Activated naive CD4-positive, alpha-beta T cell treated with anti-CD3 and anti-CD28 coated beads, Interleukin-2, amount 50 U/mL, for 24 hours (primary cell): ENCODE measurements at regions not wholly inside any gene's neighbourhood (a gene's known extent, or its start where the extent isn't known, plus 50 kb on each side); places are given as distances from the start of the nearest gene placed in this dataset.

Experiments
- H3K27ac Mint-ChIP-seq: one replicate; pipeline ENCODE4 v1.8.0; 2021; ENCODE audit warnings: mild to moderate bottlenecking, mixed read lengths
- H3K27me3 Mint-ChIP-seq: one replicate; pipeline ENCODE4 v1.8.0; 2021; ENCODE audit warnings: mixed read lengths
- H3K36me3 Mint-ChIP-seq: one replicate; pipeline ENCODE4 v1.8.0; 2021; ENCODE audit warnings: mixed read lengths
- H3K4me1 Mint-ChIP-seq: one replicate; pipeline ENCODE4 v1.8.0; 2021; ENCODE audit warnings: mixed read lengths
- H3K4me3 Mint-ChIP-seq: one replicate; pipeline ENCODE4 v1.8.0; 2021; ENCODE audit warnings: mild to moderate bottlenecking, mixed read lengths
- H3K9me3 Mint-ChIP-seq: one replicate; pipeline ENCODE4 v1.8.0; 2021; ENCODE audit warnings: mixed read lengths

DNA sequence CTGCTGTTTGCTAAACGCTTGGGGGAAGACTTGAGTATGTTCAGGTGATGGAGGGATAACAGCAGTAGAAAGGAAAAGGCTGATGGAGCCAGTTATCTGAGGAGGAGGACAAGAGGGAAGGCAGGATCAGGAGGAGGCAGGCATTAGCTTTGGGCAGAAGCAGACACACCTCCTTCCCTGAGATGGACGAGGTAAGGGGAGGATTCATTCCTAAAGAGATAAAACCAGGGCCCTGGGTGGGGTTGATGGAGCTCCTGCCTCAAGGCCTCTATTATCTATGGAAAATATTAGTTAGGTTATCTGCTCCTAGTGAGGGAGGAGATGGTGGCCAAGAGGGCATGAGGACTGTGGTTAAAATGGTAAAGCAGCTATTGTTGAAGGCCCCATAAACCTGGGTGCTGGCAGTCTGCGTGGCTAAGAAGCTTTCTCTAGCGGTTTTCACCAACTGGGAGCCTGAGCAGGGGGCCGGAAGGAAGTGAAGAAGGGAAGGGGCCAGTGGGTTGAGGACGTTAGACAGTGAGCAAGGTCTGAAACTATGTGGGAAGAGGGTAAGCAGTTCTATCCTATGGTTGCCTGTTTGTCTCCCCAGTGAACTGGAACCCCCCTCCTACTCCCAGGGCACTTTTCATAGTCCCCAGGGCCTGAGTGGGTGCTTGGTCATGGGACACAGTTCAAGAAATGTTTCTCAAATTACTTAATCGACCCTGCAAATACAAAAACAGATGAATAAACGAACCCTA, 56.6 kb upstream of the HK2 start:
- Mint-ChIP-seq H3K9me3 (no peaks in the 10 kb centered on the region), H3K36me3 (no peaks in the 10 kb centered on the region), H3K4me3 (no peak overlapping the region), H3K27me3 (no peaks in the 10 kb centered on the region), H3K4me1 (peaks cover 14% of the 10 kb centered on the region), H3K27ac (peak overlapping the region; percentile 12)

DNA sequence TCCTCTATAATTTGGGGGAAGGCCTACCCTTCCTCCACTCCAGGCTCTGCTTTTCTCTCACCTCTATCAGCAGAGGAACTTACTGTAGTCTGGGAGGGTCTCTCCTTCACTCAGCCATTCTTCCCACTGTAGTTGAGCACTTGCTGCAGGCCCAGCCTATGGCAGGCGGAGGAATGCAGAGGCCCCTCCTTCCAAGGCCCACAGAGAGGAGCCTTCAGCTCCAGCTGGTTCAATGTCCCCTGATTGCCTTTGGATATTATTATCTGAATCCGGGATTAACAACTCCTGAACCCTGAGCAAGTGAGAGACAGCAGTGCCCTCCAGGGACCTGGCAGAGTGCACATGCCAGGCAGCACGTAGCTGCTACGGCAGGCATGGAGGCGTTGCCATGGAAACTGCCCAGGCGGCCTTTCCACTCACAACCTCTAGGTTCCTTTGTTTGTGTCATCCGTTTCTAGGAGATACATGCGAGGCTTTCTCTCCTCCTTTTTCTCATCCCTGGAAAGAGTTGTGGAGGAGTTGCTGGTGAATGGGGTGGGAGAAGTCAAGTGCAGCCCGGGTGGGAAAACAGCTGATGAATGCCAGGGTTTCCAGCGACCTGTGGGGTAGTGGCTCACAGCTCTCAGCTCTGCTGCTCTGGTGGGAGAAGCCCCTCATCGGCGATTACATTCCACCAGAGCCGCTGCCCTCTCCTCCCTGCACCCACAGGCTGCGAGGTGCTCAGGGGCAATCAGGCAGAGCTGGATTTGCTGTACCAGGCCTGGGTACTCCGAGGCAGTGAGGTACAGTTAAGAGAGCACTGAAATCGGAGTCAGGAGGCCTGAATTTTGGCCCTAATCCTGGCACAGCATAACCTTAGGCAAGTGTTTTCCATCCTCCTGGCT, 55.3 kb upstream of the HK2 start:
- Mint-ChIP-seq H3K9me3 (no peaks in the 10 kb centered on the region), H3K36me3 (no peaks in the 10 kb centered on the region), H3K4me3 (no peak overlapping the region), H3K27ac (no peak overlapping the region), H3K4me1 (peaks cover 14% of the 10 kb centered on the region), H3K27me3 (no peaks in the 10 kb centered on the region)

DNA sequence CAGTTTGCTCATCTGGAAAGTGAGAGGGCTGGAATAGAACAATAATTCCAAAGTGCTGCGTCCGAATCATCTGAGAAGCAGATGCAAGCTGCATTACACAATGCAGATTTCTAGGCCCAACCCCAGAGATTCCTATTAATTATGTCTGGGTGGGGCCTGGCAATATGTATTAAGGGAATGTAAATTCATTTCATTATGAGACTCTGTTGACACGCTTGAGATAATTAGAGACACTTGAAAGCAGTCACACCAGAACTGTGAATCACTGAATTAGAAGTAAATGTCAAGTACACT, 54.7 kb upstream of the HK2 start:
- no peaks in the 10 kb centered on the region for H3K36me3 Mint-ChIP-seq
- peaks cover 14% of the 10 kb centered on the region for H3K4me1 Mint-ChIP-seq
- no peak overlapping the region for H3K4me3 Mint-ChIP-seq
- no peaks in the 10 kb centered on the region for H3K27me3 Mint-ChIP-seq
- H3K27ac Mint-ChIP-seq, result no peak overlapping the region
- H3K9me3 Mint-ChIP-seq, result no peaks in the 10 kb centered on the region

DNA sequence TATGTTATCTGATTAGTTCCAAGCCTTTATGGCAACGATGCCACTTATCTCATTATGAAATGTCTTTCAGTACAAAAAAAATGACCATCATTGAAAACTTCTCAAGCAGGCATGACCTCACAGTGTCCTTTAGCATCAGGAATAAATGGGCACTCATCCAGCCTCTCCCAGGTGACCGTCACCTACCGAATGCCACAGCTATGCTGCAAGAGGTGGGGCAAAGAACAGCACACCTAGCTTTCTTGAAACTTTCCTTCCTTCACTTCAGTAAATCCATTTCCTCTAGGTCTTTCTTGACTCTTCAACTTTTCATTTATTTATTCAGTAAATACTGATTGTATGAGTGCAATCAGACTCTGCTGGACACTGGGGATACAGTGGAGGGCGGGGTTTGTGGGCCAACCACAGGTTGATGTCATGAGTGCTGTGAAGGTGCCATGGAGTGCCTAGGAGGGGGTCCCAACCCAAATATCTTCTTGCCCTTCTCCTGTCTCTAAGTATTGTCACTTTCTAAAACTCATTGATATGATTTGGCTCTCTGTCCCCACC, 54.3 kb upstream of the HK2 start:
- H3K27ac Mint-ChIP-seq, result no peak overlapping the region
- H3K27me3 Mint-ChIP-seq, result no peaks in the 10 kb centered on the region
- no peaks in the 10 kb centered on the region for H3K9me3 Mint-ChIP-seq
- no peak overlapping the region for H3K4me3 Mint-ChIP-seq
- H3K4me1 Mint-ChIP-seq, result peaks cover 14% of the 10 kb centered on the region
- H3K36me3 Mint-ChIP-seq, result no peaks in the 10 kb centered on the region
